NCI-H2081 (cell line): ENCODE measurements at regions not wholly inside any gene's neighbourhood (a gene's known extent, or its start where the extent isn't known, plus 50 kb on each side); places are given as distances from the start of the nearest gene placed in this dataset.
A peak's percentile ranks its signal among the peaks of the same experiment; 100 is the strongest.
"Not testable (repeated sequence)": the region's sequence is repeated elsewhere in the genome, so short reads cannot be mapped to it uniquely, and the experiment has no call there.

Source experiments
- DNase-seq, 2 experiments: peaks; one replicate each; lab custom pipeline; 2025; lab: John Stamatoyannopoulos, UW

GRCh38 chr7:81182056-81182455, 263.2 kb upstream of the SEMA3C start:
- not testable (repeated sequence) for DNase-seq

GRCh38 chr7:81181066-81181465, 262.2 kb upstream of the SEMA3C start:
- no peak for DNase-seq

- no peak for DNase-seq
Observed at GRCh38 chr7:81180573-81180972, 261.7 kb upstream of the SEMA3C start.

- DNase-seq = peak; percentile 64 to 87
Observed at GRCh38 chr7:81175275-81175940, 256.6 kb upstream of the SEMA3C start.

GRCh38 chr7:81173766-81174281, 255.0 kb upstream of the SEMA3C start:
- DNase-seq = no peak

GRCh38 chr7:81170291-81170690, 251.4 kb upstream of the SEMA3C start:
- DNase-seq = no peak

GRCh38 chr7:81167934-81168333, 249.1 kb upstream of the SEMA3C start:
- DNase-seq = no peak

- no peak for DNase-seq
Observed at GRCh38 chr7:81165070-81165469, 246.2 kb upstream of the SEMA3C start.

- DNase-seq = no peak
Observed at GRCh38 chr7:81162771-81163525, 244.1 kb upstream of the SEMA3C start.

- DNase-seq = no peak
Observed at GRCh38 chr7:81162234-81162633, 243.4 kb upstream of the SEMA3C start.

GRCh38 chr7:81161451-81162075, 242.7 kb upstream of the SEMA3C start:
- DNase-seq = no peak

GRCh38 chr7:81159402-81159801, 240.6 kb upstream of the SEMA3C start:
- DNase-seq = no peak

GRCh38 chr7:81158189-81158588, 239.3 kb upstream of the SEMA3C start:
- peak; percentile 24 to 76 for DNase-seq

GRCh38 chr7:81155654-81156373, 237.0 kb upstream of the SEMA3C start:
- DNase-seq = no peak

- DNase-seq = no peak
Observed at GRCh38 chr7:81154565-81154964, 235.7 kb upstream of the SEMA3C start.

- DNase-seq = not testable (repeated sequence)
Observed at GRCh38 chr7:81152925-81153324, 234.1 kb upstream of the SEMA3C start.

- DNase-seq = peak; percentile 46 to 72
Observed at GRCh38 chr7:81150951-81151361, 232.1 kb upstream of the SEMA3C start.

- DNase-seq = no peak
Observed at GRCh38 chr7:81143856-81144255, 225.0 kb upstream of the SEMA3C start.

- not testable (repeated sequence) for DNase-seq
Observed at GRCh38 chr7:81141257-81142205, 222.7 kb upstream of the SEMA3C start.

GRCh38 chr7:81140775-81141174, 221.9 kb upstream of the SEMA3C start:
- no peak for DNase-seq

- DNase-seq = no peak
Observed at GRCh38 chr7:81140252-81140651, 221.4 kb upstream of the SEMA3C start.
